CD14-positive monocyte (primary cell): ENCODE measurements at regions not wholly inside any gene's neighbourhood (a gene's known extent, or its start where the extent isn't known, plus 50 kb on each side); places are given as distances from the start of the nearest gene placed in this dataset.
A peak's percentile ranks its signal among the peaks of the same experiment; 100 is the strongest.

Experiments
- DNase-seq, 3 donors: peaks; one replicate each; pipeline ENCODE4 v3.0.0-alpha.2; 2011 to 2022
- H2AFZ ChIP-seq: 2 replicates; pipeline ENCODE4 v1.6.0; 2012; ENCODE audit warnings: mild to moderate bottlenecking, low read depth, low read length, inconsistent platforms; ENCODE audit not compliant: insufficient read depth, poor library complexity, severe bottlenecking
- H3K27ac ChIP-seq, 2 donors: 1 replicate in 1 of 2; 2 replicates in 1 of 2; pipeline ENCODE4 v1.5.1; 2012 to 2013; ENCODE audit warnings: low read length in 2 of 2, control low read depth in 1 of 2, inconsistent platforms in 1 of 2, low read depth in 1 of 2, mild to moderate bottlenecking in 1 of 2
- H3K27me3 ChIP-seq, 2 donors: one replicate each; pipeline versions ENCODE4 v1.6.0 to v1.6.1; 2011 to 2013; ENCODE audit warnings: low read length in 2 of 2; ENCODE audit not compliant: control insufficient read depth in 2 of 2, insufficient read depth in 2 of 2
- H3K36me3 ChIP-seq, 2 donors: replicated peaks in 1 of 2; 1 replicate in 1 of 2; 2 replicates in 1 of 2; pipeline versions ENCODE4 v1.5.1 to v1.6.1; 2012 to 2013; ENCODE audit warnings: low read length in 2 of 2, control low read depth in 1 of 2, inconsistent platforms in 1 of 2, mild to moderate bottlenecking in 1 of 2; ENCODE audit not compliant: insufficient read depth in 2 of 2, control insufficient read depth in 1 of 2
- H3K4me1 ChIP-seq, 2 donors: 1 replicate in 1 of 2; 2 replicates in 1 of 2; pipeline versions ENCODE4 v1.5.1 to v1.6.1; 2012 to 2013; ENCODE audit warnings: low read length in 2 of 2, control low read depth in 1 of 2, inconsistent platforms in 1 of 2, mild to moderate bottlenecking in 1 of 2, moderate library complexity in 1 of 2; ENCODE audit not compliant: insufficient read depth in 2 of 2, control insufficient read depth in 1 of 2
- H3K4me2 ChIP-seq: replicated peaks from 2 replicates; pipeline ENCODE3; 2012; ENCODE audit warnings: low read length, moderate library complexity, mild to moderate bottlenecking; ENCODE audit not compliant: poor library complexity, severe bottlenecking; ENCODE audit errors: extremely low read depth
- H3K4me3 ChIP-seq, 3 experiments: fragments of 200-600 bp in 1 of 3; sonication (generic) in 1 of 3; replicated peaks in 1 of 3; 1 replicate in 2 of 3; 2 replicates in 1 of 3; pipeline ENCODE4 v1.5.1; 2011 to 2013; ENCODE audit warnings: low read length in 3 of 3, mild to moderate bottlenecking in 3 of 3, control low read depth in 2 of 3, low read depth in 2 of 3, inconsistent platforms in 1 of 3, moderate library complexity in 1 of 3
- H3K79me2 ChIP-seq: 2 replicates; pipeline ENCODE4 v1.6.0; 2012; ENCODE audit warnings: mild to moderate bottlenecking, control low read depth, inconsistent platforms, low read length, moderate library complexity; ENCODE audit not compliant: insufficient read depth
- H3K9ac ChIP-seq: 2 replicates; pipeline ENCODE4 v1.6.0; 2017; ENCODE audit warnings: low read length, mild to moderate bottlenecking; ENCODE audit not compliant: insufficient read depth, poor library complexity, severe bottlenecking
- H3K9me3 ChIP-seq, 2 donors: replicated peaks in 1 of 2; 1 replicate in 1 of 2; 2 replicates in 1 of 2; pipeline versions ENCODE4 v1.5.1 to v1.6.1; 2012 to 2013; ENCODE audit warnings: low read length in 2 of 2, control low read depth in 1 of 2; ENCODE audit not compliant: control insufficient read depth in 1 of 2, insufficient read depth in 1 of 2
- H4K20me1 ChIP-seq: 2 replicates; pipeline ENCODE4 v1.6.0; 2012; ENCODE audit warnings: mild to moderate bottlenecking, low read length, control low read depth, moderate library complexity; ENCODE audit not compliant: insufficient read depth
- H3K27ac Mint-ChIP-seq, 7 donors: one replicate each; pipeline ENCODE4 v1.8.0; 2020; ENCODE audit warnings: mild to moderate bottlenecking in 7 of 7, mixed read lengths in 7 of 7, moderate library complexity in 6 of 7, inconsistent platforms in 2 of 7
- H3K27me3 Mint-ChIP-seq, 3 donors: one replicate each; pipeline ENCODE4 v1.8.0; 2021 to 2022; ENCODE audit warnings: low read depth in 3 of 3, mild to moderate bottlenecking in 3 of 3, mixed read lengths in 3 of 3, moderate library complexity in 3 of 3, inconsistent platforms in 1 of 3
- H3K36me3 Mint-ChIP-seq, 2 donors: one replicate each; pipeline ENCODE4 v1.8.0; 2020; ENCODE audit warnings: mixed read lengths in 2 of 2, inconsistent platforms in 1 of 2, mild to moderate bottlenecking in 1 of 2
- H3K4me1 Mint-ChIP-seq: one replicate; pipeline ENCODE4 v1.8.0; 2020; ENCODE audit warnings: mild to moderate bottlenecking, mixed read lengths
- H3K4me3 Mint-ChIP-seq, 2 donors: one replicate each; pipeline ENCODE4 v1.8.0; 2020; ENCODE audit warnings: mild to moderate bottlenecking in 2 of 2, mixed read lengths in 2 of 2, moderate library complexity in 1 of 2
- H3K9me3 Mint-ChIP-seq, 7 donors: one replicate each; pipeline ENCODE4 v1.8.0; 2020 to 2022; ENCODE audit warnings: mixed read lengths in 7 of 7, mild to moderate bottlenecking in 6 of 7, moderate library complexity in 6 of 7, inconsistent platforms in 2 of 7
- CTCF ChIP-seq: fragments of 200-600 bp; IDR thresholded peaks from one replicate; pipeline ENCODE4 v1.8.0; 2022; ENCODE audit warnings: antibody characterized with exemption, mild to moderate bottlenecking
- whole genome bisulfite sequencing: methylation state at CpG from one replicate; pipeline ENCODE4 v1.1.5; 2013; ENCODE audit warnings: missing lambda C conversion rate; ENCODE audit not compliant: insufficient coverage; 5-methylcytosine and 5-hydroxymethylcytosine counted together
- intact Hi-C, 2 donors: fragments of 100-400 bp; cut with micrococcal nuclease; formaldehyde crosslinking; loops; one replicate each; pipeline versions ENCODE4 v1.15.0 to v1.15.1; 2023

DNA sequence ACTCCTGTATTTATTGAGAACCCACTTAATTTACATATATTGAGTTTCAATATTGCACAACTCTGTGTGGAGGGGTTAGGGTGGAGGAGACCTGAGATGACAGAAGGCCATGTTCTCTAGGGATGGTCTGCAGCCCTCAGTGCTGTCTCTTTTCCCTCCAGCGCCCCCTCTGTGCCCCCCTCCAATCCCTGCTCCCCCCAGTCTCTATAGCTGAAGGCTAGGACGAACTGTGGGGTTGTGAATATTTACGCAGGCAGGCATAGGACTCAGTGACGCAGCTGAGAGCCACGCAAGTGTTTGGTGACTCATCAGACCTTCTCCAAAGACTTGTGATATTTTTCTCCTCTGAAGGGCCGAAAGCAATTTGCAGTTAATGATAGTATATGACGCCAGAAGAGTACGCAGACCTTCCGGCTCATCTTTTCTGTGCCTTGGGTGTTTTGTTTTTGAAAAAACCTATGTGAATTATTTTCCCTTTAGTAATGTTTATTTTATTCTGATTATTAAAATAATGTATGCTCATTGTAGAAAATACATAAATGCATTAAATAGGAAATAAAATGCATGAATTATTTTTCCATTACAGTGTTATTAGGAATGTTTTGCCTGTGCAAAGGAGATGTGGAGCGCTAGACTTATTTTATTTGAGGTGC lies 85.3 kb downstream of the SLC25A47 start:
- Histone ChIP-seq H3K4me1 (peaks cover 40% of the 10 kb centered on the region in 2 donors), H3K27me3 (no peaks in the 10 kb centered on the region), H3K27ac (peak overlapping the region; percentile 54 to 90), H2AFZ (no peak overlapping the region), H3K79me2 (no peaks in the 10 kb centered on the region), H3K36me3 (no peaks in the 10 kb centered on the region), H3K4me2 (peak overlapping the region; percentile 46), H3K9ac (peak overlapping the region; percentile 48), H3K4me3 (peak overlapping the region in 1 of 3 experiments; percentile 7), H4K20me1 (no peaks in the 10 kb centered on the region), H3K9me3 (no peaks in the 10 kb centered on the region)
- WGBS: no CpG with 5 or more reads among the region's 10 CpGs
- peaks cover 10 to 18% of the 10 kb centered on the region in 2 donors for H3K36me3 Mint-ChIP-seq
- H3K9me3 Mint-ChIP-seq: no peaks in the 10 kb centered on the region
- no peaks in the 10 kb centered on the region for H3K27me3 Mint-ChIP-seq
- peaks cover 49% of the 10 kb centered on the region for H3K4me1 Mint-ChIP-seq
- peak overlapping the region; percentile 88 to 97 (median 96) for H3K27ac Mint-ChIP-seq
- peak; percentile 84 to 93 (median 92) for DNase-seq
- TF ChIP-seq CTCF: no peak
- peak overlapping the region in 1 of 2 donors; percentile 46 for H3K4me3 Mint-ChIP-seq
- intact Hi-C loops: no loop called here

- H3K27me3 Mint-ChIP-seq: no peaks in the 10 kb centered on the region
- no peak overlapping the region for H3K4me3 Mint-ChIP-seq
- peaks cover 10 to 20% of the 10 kb centered on the region in 2 donors for H3K36me3 Mint-ChIP-seq
These were observed 85.8 kb downstream of the SLC25A47 start for GRCh38 chr14:100409003-100409360.

More at GRCh38 chr14:100409003-100409360, 85.8 kb downstream of the SLC25A47 start:
- Histone ChIP-seq H3K9ac (peak overlapping the region; percentile 39), H3K9me3 (no peaks in the 10 kb centered on the region), H3K4me3 (no peak overlapping the region), H3K36me3 (no peaks in the 10 kb centered on the region), H3K4me1 (peaks cover 40% of the 10 kb centered on the region in 2 donors), H3K4me2 (peak overlapping the region; percentile 46), H4K20me1 (no peaks in the 10 kb centered on the region), H2AFZ (no peak overlapping the region), H3K27ac (peak overlapping the region; percentile 22 to 90), H3K27me3 (no peaks in the 10 kb centered on the region), H3K79me2 (no peaks in the 10 kb centered on the region)
- intact Hi-C loops: no loop called here
- TF ChIP-seq CTCF: no peak
- Mint-ChIP-seq H3K9me3 (no peaks in the 10 kb centered on the region), H3K4me1 (peaks cover 49% of the 10 kb centered on the region), H3K27ac (peak overlapping the region; percentile 62 to 97 (median 94))
- WGBS: 75% methylated on average over 2 of the region's 6 CpGs
- no peak for DNase-seq
